IMR-90 (cell line): ENCODE measurements at regions not wholly inside any gene's neighbourhood (a gene's known extent, or its start where the extent isn't known, plus 50 kb on each side); places are given as distances from the start of the nearest gene placed in this dataset.

Source experiments
- BHLHE40 ChIP-seq: fragments of 150-350 bp; IDR thresholded peaks from 2 replicates; pipeline ENCODE4 v1.6.1; 2016; ENCODE audit warnings: mild to moderate bottlenecking, low read depth, low read length
- MAZ ChIP-seq: IDR thresholded peaks from 2 replicates; pipeline ENCODE4 v1.6.1; 2012; ENCODE audit warnings: low read depth, mild to moderate bottlenecking, low read length, improper control_type of control experiment, moderate library complexity, borderline replicate concordance
- TF ChIP-seq, protein P1 (sequence below): conservative IDR thresholded peaks from 2 replicates; pipeline ENCODE4 v1.5.1; 2012; ENCODE audit warnings: mild to moderate bottlenecking, low read depth, low read length, improper control_type of control experiment

- TF ChIP-seq MAZ (no peak), BHLHE40 (no peak)
- TF ChIP-seq, protein P1, sequence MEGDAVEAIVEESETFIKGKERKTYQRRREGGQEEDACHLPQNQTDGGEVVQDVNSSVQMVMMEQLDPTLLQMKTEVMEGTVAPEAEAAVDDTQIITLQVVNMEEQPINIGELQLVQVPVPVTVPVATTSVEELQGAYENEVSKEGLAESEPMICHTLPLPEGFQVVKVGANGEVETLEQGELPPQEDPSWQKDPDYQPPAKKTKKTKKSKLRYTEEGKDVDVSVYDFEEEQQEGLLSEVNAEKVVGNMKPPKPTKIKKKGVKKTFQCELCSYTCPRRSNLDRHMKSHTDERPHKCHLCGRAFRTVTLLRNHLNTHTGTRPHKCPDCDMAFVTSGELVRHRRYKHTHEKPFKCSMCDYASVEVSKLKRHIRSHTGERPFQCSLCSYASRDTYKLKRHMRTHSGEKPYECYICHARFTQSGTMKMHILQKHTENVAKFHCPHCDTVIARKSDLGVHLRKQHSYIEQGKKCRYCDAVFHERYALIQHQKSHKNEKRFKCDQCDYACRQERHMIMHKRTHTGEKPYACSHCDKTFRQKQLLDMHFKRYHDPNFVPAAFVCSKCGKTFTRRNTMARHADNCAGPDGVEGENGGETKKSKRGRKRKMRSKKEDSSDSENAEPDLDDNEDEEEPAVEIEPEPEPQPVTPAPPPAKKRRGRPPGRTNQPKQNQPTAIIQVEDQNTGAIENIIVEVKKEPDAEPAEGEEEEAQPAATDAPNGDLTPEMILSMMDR, result no peak
Observed at GRCh38 chr17:27386206-27387075, 69.8 kb upstream of the KSR1 start.
